Transverse colon (tissue), 1 donor: ENCODE measurements at regions not wholly inside any gene's neighbourhood (a gene's known extent, or its start where the extent isn't known, plus 50 kb on each side); places are given as distances from the start of the nearest gene placed in this dataset.

Experiments used
- EP300 ChIP-seq: sonication (generic); formaldehyde crosslinking; IDR thresholded peaks from one replicate; pipeline ENCODE4 v1.6.1; 2017; ENCODE audit warnings: antibody characterized with exemption, low read depth
- POLR2A ChIP-seq: fragments of 450-650 bp; IDR thresholded peaks from one replicate; pipeline ENCODE4 v1.6.1; 2016; ENCODE audit warnings: antibody characterized with exemption, mild to moderate bottlenecking, moderate library complexity

DNA sequence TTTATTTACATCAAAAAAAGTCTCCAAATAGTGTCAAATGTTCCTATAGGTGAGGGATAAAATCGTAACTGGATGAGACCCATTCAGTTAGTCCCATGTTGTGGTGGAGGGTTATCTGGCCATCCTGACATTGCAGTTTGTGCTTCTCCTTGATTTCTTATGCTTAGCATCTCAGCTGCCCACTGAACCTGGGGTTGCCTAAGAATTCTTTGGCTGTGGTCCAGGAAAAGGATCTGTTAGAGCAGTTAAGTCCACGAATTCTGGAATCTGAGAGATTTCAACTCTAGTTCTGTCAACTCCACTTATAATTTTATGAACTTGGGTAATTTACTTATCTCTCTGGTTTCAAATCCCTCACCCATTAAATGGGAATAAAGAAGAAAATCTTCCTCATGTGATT lies 1673.4 kb downstream of the REEP3 start:
- no peak for TF ChIP-seq POLR2A
- TF ChIP-seq EP300 = no peak
